GM12878 (cell line): ENCODE measurements at regions not wholly inside any gene's neighbourhood (a gene's known extent, or its start where the extent isn't known, plus 50 kb on each side); places are given as distances from the start of the nearest gene placed in this dataset.

Experiments used
- BHLHE40 ChIP-seq, 2 experiments: fragments of 450-650 bp in 1 of 2; IDR thresholded peaks; 2 replicates each; pipeline ENCODE4 v1.6.1; 2011 to 2017; ENCODE audit warnings: low read depth in 2 of 2, borderline replicate concordance in 1 of 2, improper control_type of control experiment in 1 of 2, low read length in 1 of 2, mild to moderate bottlenecking in 1 of 2
- CREB1 ChIP-seq: IDR thresholded peaks from 2 replicates; pipeline ENCODE4 v1.6.1; 2012; ENCODE audit warnings: low read depth, mild to moderate bottlenecking, inconsistent platforms
- CTCF ChIP-seq, 3 experiments: IDR thresholded peaks in 2 of 3; conservative IDR thresholded peaks in 1 of 3; 2 replicates each; pipeline ENCODE4 v1.5.1; 2011; ENCODE audit warnings: low read depth in 3 of 3, low read length in 3 of 3, mild to moderate bottlenecking in 3 of 3, control low read depth in 2 of 3, moderate library complexity in 2 of 3, inconsistent platforms in 1 of 3, mixed read lengths in 1 of 3; ENCODE audit not compliant: control insufficient read depth in 2 of 3, insufficient read depth in 1 of 3; ENCODE audit errors: extremely low read depth in 1 of 3
- EGR1 ChIP-seq, 2 experiments: IDR thresholded peaks; 1 replicate in 1 of 2; 2 replicates in 1 of 2; pipeline ENCODE4 v1.6.1; 2011 to 2012; ENCODE audit warnings: low read depth in 2 of 2, low read length in 2 of 2, borderline replicate concordance in 1 of 2, mild to moderate bottlenecking in 1 of 2, moderate library complexity in 1 of 2
- MAX ChIP-seq: IDR thresholded peaks from 2 replicates; pipeline ENCODE4 v1.6.1; 2012; ENCODE audit warnings: low read depth, low read length, improper control_type of control experiment
- NFIC ChIP-seq: IDR thresholded peaks from 2 replicates; pipeline ENCODE4 v1.6.1; 2012; ENCODE audit warnings: low read depth, mild to moderate bottlenecking, inconsistent platforms, low read length, moderate library complexity
- REST ChIP-seq: IDR thresholded peaks from 2 replicates; pipeline ENCODE4 v1.6.1; 2012; ENCODE audit warnings: mild to moderate bottlenecking, low read depth, low read length
- SP1 ChIP-seq: IDR thresholded peaks from one replicate; pipeline ENCODE4 v1.6.1; 2011; ENCODE audit warnings: low read depth, low read length
- TCF12 ChIP-seq: IDR thresholded peaks from 2 replicates; pipeline ENCODE4 v1.6.1; 2011; ENCODE audit warnings: low read depth, mild to moderate bottlenecking, low read length
- ZNF274 ChIP-seq: IDR thresholded peaks from one replicate; pipeline ENCODE4 v1.8.0; 2011; ENCODE audit not compliant: insufficient read length, insufficient read depth

- TF ChIP-seq BHLHE40 (IDR thresholded peaks at IDR 0.05; ENCODE audit: borderline replicate concordance in 1 of 2, low read depth in 2 of 2, low read length in 1 of 2) (no peak), TCF12 (no peak), MAX (no peak), REST (no peak), CTCF (IDR thresholded peaks at IDR 0.05 in 2 of 3, conservative IDR thresholded peaks at IDR 0.05 in 1 of 3; ENCODE audit: control insufficient read depth in 2 of 3, extremely low read depth in 1 of 3, insufficient read depth in 1 of 3, low read depth in 3 of 3, low read length in 3 of 3) (no peak), SP1 (no peak), ZNF274 (no peak), NFIC (no peak), CREB1 (no peak), EGR1 (IDR thresholded peaks at IDR 0.05; ENCODE audit: borderline replicate concordance in 1 of 2, low read depth in 2 of 2, low read length in 2 of 2) (no peak)
These were observed 79.3 kb downstream of the SIK1 start for GRCh38 chr21:43347461-43348169.
